HCT116 (cell line): ENCODE measurements at regions not wholly inside any gene's neighbourhood (a gene's known extent, or its start where the extent isn't known, plus 50 kb on each side); places are given as distances from the start of the nearest gene placed in this dataset.

Experiments
- CEBPB ChIP-seq: IDR thresholded peaks from 2 replicates; pipeline ENCODE4 v1.6.1; 2012; ENCODE audit warnings: low read depth
- CTCF ChIP-seq, 3 experiments: fragments of 200-600 bp in 1 of 3; sonication (generic) in 1 of 3; IDR thresholded peaks in 2 of 3; conservative IDR thresholded peaks in 1 of 3; 2 replicates each; pipeline ENCODE4 v1.5.1; 2012 to 2017; ENCODE audit warnings: low read depth in 2 of 3, low read length in 2 of 3, antibody characterized with exemption in 1 of 3, borderline replicate concordance in 1 of 3, control low read depth in 1 of 3, mild to moderate bottlenecking in 1 of 3, mixed read lengths in 1 of 3, mixed run types in 1 of 3, moderate library complexity in 1 of 3; ENCODE audit not compliant: insufficient read depth in 1 of 3
- MAX ChIP-seq: IDR thresholded peaks from 2 replicates; pipeline ENCODE4 v1.6.1; 2012
- POLR2AphosphoS5 ChIP-seq: IDR thresholded peaks from 2 replicates; pipeline ENCODE4 v1.6.1; 2011; ENCODE audit warnings: mild to moderate bottlenecking, low read depth, low read length, moderate library complexity
- REST ChIP-seq: IDR thresholded peaks from 2 replicates; pipeline ENCODE4 v1.6.1; 2012; ENCODE audit warnings: low read depth
- SIN3A ChIP-seq: IDR thresholded peaks from 2 replicates; pipeline ENCODE4 v1.6.1; 2012; ENCODE audit warnings: low read depth
- SRF ChIP-seq: IDR thresholded peaks from 2 replicates; pipeline ENCODE4 v1.6.1; 2012; ENCODE audit warnings: low read depth

GRCh38 chr4:13777341-13777740 lies 149.8 kb upstream of the BOD1L1 start:
- TF ChIP-seq CTCF (IDR thresholded peaks at IDR 0.05 in 2 of 3, conservative IDR thresholded peaks at IDR 0.05 in 1 of 3; ENCODE audit: borderline replicate concordance in 1 of 3, insufficient read depth in 1 of 3, low read depth in 2 of 3, low read length in 2 of 3) (no peak), SRF (no peak), MAX (no peak), REST (no peak), SIN3A (no peak), CEBPB (no peak), POLR2AphosphoS5 (no peak)
